Neural progenitor cell (in vitro differentiated cells): ENCODE measurements at regions not wholly inside any gene's neighbourhood (a gene's known extent, or its start where the extent isn't known, plus 50 kb on each side); places are given as distances from the start of the nearest gene placed in this dataset.

Experiments used
- CTCF ChIP-seq: fragments of 200-600 bp; sonication (generic); IDR thresholded peaks from 2 replicates; pipeline ENCODE4 v1.5.1; 2017; ENCODE audit warnings: antibody characterized with exemption, mild to moderate bottlenecking
- EZH2 ChIP-seq: fragments of 200-600 bp; sonication (generic); IDR thresholded peaks from 2 replicates; pipeline ENCODE4 v1.6.1; 2017; ENCODE audit warnings: antibody characterized with exemption, mild to moderate bottlenecking, moderate library complexity

- no peak for TF ChIP-seq CTCF
- TF ChIP-seq EZH2: no peak
Observed at GRCh38 chr5:2892466-2893000, 141.1 kb upstream of the IRX2 start.
